ENCODE measurements at regions not wholly inside any gene's neighbourhood (a gene's known extent, or its start where the extent isn't known, plus 50 kb on each side); places are given as distances from the start of the nearest gene placed in this dataset.

GRCh38 chr5:33059081-33059480, 348.0 kb downstream of the NPR3 start:
- no peak for TF ChIP-seq POLR2A (IDR thresholded peaks at IDR 0.05; ENCODE audit: low read depth, low read length)
- no peak for TF ChIP-seq POLR2AphosphoS5 (IDR thresholded peaks at IDR 0.05; ENCODE audit: low read depth, low read length)
- TF ChIP-seq TAF1 (IDR thresholded peaks at IDR 0.05; ENCODE audit: borderline replicate concordance, low read depth, low read length) = no peak
